ENCODE measurements at regions not wholly inside any gene's neighbourhood (a gene's known extent, or its start where the extent isn't known, plus 50 kb on each side); places are given as distances from the start of the nearest gene placed in this dataset.

- ATAC-seq (no peak), DNase-seq (ENCODE audit: low read depth in 1 of 2, low spot score in 1 of 2) (no peak), FAIRE-seq (no peak)
- no peak overlapping the region for H3K4me2 ChIP-seq
- H3K4me3 ChIP-seq, result no peak overlapping the region
- POLR2A ChIA-PET, result no interaction called here
- CTCF ChIA-PET, result no interaction called here
- 45% methylated on average over 1 of the region's 1 CpG for WGBS (ENCODE audit: missing lambda C conversion rate)
- TF ChIP-seq MAFK (IDR thresholded peaks at IDR 0.05; ENCODE audit: partially characterized antibody), result peak; percentile 70
- TF ChIP-seq REST (IDR thresholded peaks at IDR 0.05), result no peak
- no peaks in the 10 kb centered on the region for H3K4me1 ChIP-seq
- no peak overlapping the region for H3K27ac ChIP-seq
- no peaks in the 10 kb centered on the region for H3K9me3 ChIP-seq
Measured at GRCh38 chr7:85480666-85481065, 293.8 kb upstream of the SEMA3D start.

GRCh38 chr7:85479918-85480643 is 293.2 kb upstream of the SEMA3D start:
- Histone ChIP-seq H3K4me3 (no peak overlapping the region), H3K27ac (no peak overlapping the region), H3K4me2 (no peak overlapping the region), H3K9me3 (no peaks in the 10 kb centered on the region), H3K4me1 (no peaks in the 10 kb centered on the region)
- WGBS (ENCODE audit: missing lambda C conversion rate), result 49% methylated on average over 5 of the region's 5 CpGs
- no peak for DNase-seq (ENCODE audit: low read depth in 1 of 2, low spot score in 1 of 2)
- no peak for FAIRE-seq
- CTCF ChIA-PET, result no interaction called here
- POLR2A ChIA-PET, result no interaction called here
- TF ChIP-seq RAD21 (conservative IDR thresholded peaks at IDR 0.05 in 1 of 2, IDR thresholded peaks at IDR 0.05 in 1 of 2), result no peak
- TF ChIP-seq NPAS2 (CRISPR knock-in tag; IDR thresholded peaks at IDR 0.05; ENCODE audit: borderline replicate concordance), result no peak
- TF ChIP-seq USF2 (IDR thresholded peaks at IDR 0.05), result no peak
- no peak for TF ChIP-seq CTCF (IDR thresholded peaks at IDR 0.05)
- TF ChIP-seq HDAC2 (IDR thresholded peaks at IDR 0.05), result no peak
- TF ChIP-seq FOSL2 (IDR thresholded peaks at IDR 0.05), result no peak
- TF ChIP-seq FOSL2 (CRISPR knock-in tag; IDR thresholded peaks at IDR 0.05), result no peak
- no peak for TF ChIP-seq HEYL (CRISPR knock-in tag; IDR thresholded peaks at IDR 0.05)
- no peak for TF ChIP-seq RFX5 (IDR thresholded peaks at IDR 0.05)
- TF ChIP-seq KDM1A (IDR thresholded peaks at IDR 0.05; ENCODE audit: low read depth), result no peak
- no peak for TF ChIP-seq ZC3H11A (IDR thresholded peaks at IDR 0.05)
- TF ChIP-seq EHMT2 (IDR thresholded peaks at IDR 0.05; ENCODE audit: low read depth), result no peak
- TF ChIP-seq PHF8 (IDR thresholded peaks at IDR 0.05; ENCODE audit: borderline replicate concordance, low read depth), result no peak
- no peak for TF ChIP-seq E2F6 (IDR thresholded peaks at IDR 0.05; ENCODE audit: borderline replicate concordance, low read depth)
- no peak for TF ChIP-seq HOXB5 (CRISPR knock-in tag; IDR thresholded peaks at IDR 0.05)
- no peak for TF ChIP-seq ESRRA (IDR thresholded peaks at IDR 0.05; ENCODE audit: borderline replicate concordance, low read length)
- no peak for TF ChIP-seq SREBF2 (IDR thresholded peaks at IDR 0.05)
- no peak for TF ChIP-seq CHD4 (IDR thresholded peaks at IDR 0.05; ENCODE audit: borderline replicate concordance)
- ATAC-seq, result no peak

Data from A549 (cell line).